NCI-H748 (cell line): ENCODE measurements at regions not wholly inside any gene's neighbourhood (a gene's known extent, or its start where the extent isn't known, plus 50 kb on each side); places are given as distances from the start of the nearest gene placed in this dataset.
"Not testable (repeated sequence)": the region's sequence is repeated elsewhere in the genome, so short reads cannot be mapped to it uniquely, and the experiment has no call there.

Experiments
- DNase-seq: peaks from one replicate; lab custom pipeline; 2025; ENCODE audit not compliant: unreplicated experiment; lab: John Stamatoyannopoulos, UW

GRCh38 chr7:119232091-119232490 lies 1007.6 kb downstream of the ANKRD7 start:
- DNase-seq = no peak

- no peak for DNase-seq
Measured at GRCh38 chr7:119233015-119233414, 1008.5 kb downstream of the ANKRD7 start.

- DNase-seq = no peak
Measured at GRCh38 chr7:119252962-119253361, 1020.0 kb upstream of the KCND2 start.

GRCh38 chr7:119254742-119255141 lies 1018.2 kb upstream of the KCND2 start:
- no peak for DNase-seq

- DNase-seq = peak; percentile 37
Measured at GRCh38 chr7:119256001-119256400, 1017.0 kb upstream of the KCND2 start.

GRCh38 chr7:119256446-119257131 lies 1016.4 kb upstream of the KCND2 start:
- DNase-seq = peak; percentile 68

GRCh38 chr7:119266790-119267189 lies 1006.2 kb upstream of the KCND2 start:
- not testable (repeated sequence) for DNase-seq

GRCh38 chr7:119270045-119270464 lies 1002.9 kb upstream of the KCND2 start:
- peak; percentile 83 for DNase-seq

- DNase-seq = no peak
Measured at GRCh38 chr7:119270644-119271043, 1002.3 kb upstream of the KCND2 start.

GRCh38 chr7:119271147-119271779 lies 1001.7 kb upstream of the KCND2 start:
- DNase-seq = no peak

- no peak for DNase-seq
Measured at GRCh38 chr7:119281181-119281846, 991.7 kb upstream of the KCND2 start.

GRCh38 chr7:119283353-119283752 lies 989.6 kb upstream of the KCND2 start:
- DNase-seq = no peak

- no peak for DNase-seq
Measured at GRCh38 chr7:119288416-119288815, 984.6 kb upstream of the KCND2 start.

GRCh38 chr7:119300341-119300740 lies 972.6 kb upstream of the KCND2 start:
- not testable (repeated sequence) for DNase-seq

- no peak for DNase-seq
Measured at GRCh38 chr7:119320316-119320715, 952.7 kb upstream of the KCND2 start.

- no peak for DNase-seq
Measured at GRCh38 chr7:119329715-119330114, 943.3 kb upstream of the KCND2 start.

- no peak for DNase-seq
Measured at GRCh38 chr7:119335405-119335804, 937.6 kb upstream of the KCND2 start.

GRCh38 chr7:119341822-119342221 lies 931.2 kb upstream of the KCND2 start:
- DNase-seq = no peak

- no peak for DNase-seq
Measured at GRCh38 chr7:119343289-119343688, 929.7 kb upstream of the KCND2 start.

GRCh38 chr7:119344466-119344865 lies 928.5 kb upstream of the KCND2 start:
- no peak for DNase-seq

GRCh38 chr7:119348491-119348890 lies 924.5 kb upstream of the KCND2 start:
- DNase-seq = no peak

- no peak for DNase-seq
Measured at GRCh38 chr7:119350334-119350733, 922.6 kb upstream of the KCND2 start.
